ENCODE measurements at regions not wholly inside any gene's neighbourhood (a gene's known extent, or its start where the extent isn't known, plus 50 kb on each side); places are given as distances from the start of the nearest gene placed in this dataset.

- TF ChIP-seq POLR2A (IDR thresholded peaks at IDR 0.05) (no peak), CTCF (IDR thresholded peaks at IDR 0.05) (no peak), POLR2AphosphoS5 (IDR thresholded peaks at IDR 0.05) (no peak)
Measured at GRCh38 chr16:66041907-66042306, 324.6 kb upstream of the CDH5 start.
